Tongue (tissue), 1 donor: ENCODE measurements at regions not wholly inside any gene's neighbourhood (a gene's known extent, or its start where the extent isn't known, plus 50 kb on each side); places are given as distances from the start of the nearest gene placed in this dataset.

Experiments
- DNase-seq: peaks from one replicate; pipeline ENCODE4 v3.0.0-alpha.2; 2015

DNA sequence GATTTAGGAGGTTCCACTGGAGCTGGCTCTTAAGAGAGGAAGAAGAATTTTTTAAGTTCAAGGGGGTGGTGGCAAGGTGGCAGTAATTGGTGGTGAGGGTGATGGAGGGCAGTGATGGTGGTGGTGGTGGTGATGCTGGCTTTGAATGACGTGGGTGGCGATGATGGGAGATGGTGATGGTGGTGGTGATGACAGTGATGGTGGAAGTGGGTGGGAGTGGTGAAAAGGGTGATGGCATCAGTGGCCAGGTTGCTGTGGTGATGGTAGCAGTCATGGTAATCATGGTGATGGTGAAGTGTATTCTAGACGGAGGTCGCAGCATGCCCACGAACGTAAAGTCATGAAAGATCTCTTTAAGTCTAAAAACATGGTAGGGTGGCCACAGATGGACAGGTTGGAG lies 197.3 kb downstream of the PTEN start:
- no peak for DNase-seq

DNA sequence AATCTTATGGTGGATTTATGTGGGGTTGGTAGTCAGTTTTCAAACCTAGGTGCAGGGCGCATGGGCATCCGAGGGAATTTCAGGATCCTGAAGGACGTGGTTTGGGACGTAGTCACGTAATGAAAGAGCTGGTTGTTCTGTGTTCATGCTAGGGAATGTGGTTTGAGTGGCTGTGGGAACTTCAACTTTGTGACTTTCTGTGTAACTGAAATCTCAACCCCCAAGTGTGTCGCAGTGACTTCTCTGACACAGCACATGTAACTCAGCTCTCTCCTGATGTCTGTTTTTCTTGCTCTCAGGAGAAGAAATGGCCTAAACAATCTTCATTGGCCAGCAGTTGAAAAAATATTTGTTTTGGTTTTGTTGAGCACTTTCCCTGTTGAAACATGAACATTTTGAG lies 199.0 kb downstream of the PTEN start:
- no peak for DNase-seq

DNA sequence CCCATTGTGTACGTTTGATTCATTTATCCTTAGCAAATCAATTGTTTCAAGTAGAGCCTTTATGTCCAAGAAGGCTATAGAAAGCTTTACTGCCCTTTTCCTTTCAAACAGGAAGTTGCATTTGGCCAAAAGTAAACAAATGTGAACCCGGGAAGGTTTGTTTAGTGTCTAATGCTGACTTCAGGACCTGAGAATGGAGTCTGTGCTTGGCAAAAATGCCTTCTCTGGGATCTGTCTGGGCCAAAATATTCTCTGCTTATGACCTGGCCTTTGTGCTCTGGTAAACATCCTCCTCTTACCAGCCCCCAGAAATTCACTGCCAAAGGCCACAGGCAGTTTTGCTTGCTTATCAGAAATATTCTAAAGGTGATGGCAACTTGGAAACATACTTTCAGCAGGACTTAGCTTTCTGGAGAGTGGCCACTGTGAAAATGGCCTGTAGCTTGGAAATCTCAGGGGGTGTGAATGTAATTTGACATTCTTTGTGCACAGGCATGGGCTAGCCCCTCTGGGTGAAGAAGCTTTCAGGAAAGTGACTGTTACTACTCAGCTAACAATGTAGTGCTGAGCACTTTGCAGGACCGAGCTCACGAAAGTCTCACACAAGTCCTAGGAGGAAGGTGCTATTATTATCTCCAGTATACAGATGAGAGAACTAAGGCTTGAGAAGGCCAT lies 199.5 kb downstream of the PTEN start:
- peak; percentile 43 for DNase-seq

DNA sequence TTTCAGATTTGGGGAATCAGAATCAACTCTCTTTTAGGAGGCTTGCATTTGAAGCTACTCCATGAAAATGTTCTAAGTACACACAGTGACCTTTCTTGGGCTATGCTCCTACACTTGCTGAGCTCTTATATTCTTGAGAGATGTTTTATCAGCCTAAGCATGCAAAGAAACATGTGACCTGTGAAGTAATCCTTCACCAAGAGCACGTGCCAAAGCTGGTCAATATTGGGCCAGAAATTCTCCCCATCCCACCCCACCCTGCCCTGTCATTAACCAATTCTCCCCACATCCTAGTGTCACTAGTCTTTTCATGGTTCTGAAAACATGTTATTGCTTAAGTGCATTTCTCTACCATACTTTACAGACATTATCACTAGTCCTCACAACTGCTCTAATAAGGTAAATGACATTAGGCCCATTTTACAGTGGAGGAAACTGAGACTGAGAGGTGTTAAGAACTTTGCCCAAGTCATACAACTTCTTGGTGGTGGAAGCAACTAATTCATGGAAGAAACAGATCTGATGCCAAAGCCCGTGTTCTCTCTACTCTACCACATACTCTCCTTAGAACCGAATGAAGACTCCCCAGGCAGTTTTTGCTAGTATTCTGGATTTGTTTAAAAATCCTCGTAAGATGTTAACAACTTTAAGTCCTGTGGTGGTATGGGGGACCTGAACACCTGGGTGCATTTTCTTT lies 200.6 kb downstream of the PTEN start:
- no peak for DNase-seq

DNA sequence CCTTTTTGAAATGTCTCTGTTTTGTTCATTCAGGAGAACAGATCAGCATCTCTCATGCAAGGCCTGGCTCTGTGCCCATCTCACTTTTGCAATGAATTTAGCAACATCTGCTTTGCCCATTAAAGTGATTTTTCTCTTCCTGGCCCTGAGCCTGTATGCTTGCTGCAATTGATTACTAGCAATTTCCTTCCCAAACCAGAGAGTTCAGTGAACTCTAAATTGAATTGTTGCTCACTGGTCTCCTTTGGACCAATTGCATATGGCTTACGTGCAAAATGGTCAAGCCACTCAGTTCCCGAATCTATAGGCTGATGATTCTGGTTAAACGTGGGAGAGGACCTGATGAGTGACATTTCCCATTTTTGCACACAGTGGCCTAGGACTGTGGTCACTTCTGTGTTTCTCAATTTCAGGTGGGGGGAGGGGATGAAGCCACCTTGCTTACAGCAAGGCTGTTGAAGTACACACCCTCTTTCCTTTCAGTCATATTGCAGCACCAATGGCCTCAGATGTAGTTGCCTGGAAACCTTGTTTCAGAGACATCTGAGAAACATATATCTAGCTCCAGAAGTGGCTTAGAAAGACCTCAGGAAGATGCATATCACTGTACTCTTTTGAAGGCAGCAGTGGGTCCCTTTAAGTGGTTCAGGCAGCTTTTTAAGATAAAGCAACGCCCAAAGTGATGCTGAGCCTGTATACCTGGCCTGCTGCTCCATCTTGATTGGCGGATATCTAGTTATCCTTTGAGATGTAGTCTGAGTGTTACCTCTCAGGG lies 201.4 kb downstream of the PTEN start:
- peak; percentile 83 for DNase-seq

DNA sequence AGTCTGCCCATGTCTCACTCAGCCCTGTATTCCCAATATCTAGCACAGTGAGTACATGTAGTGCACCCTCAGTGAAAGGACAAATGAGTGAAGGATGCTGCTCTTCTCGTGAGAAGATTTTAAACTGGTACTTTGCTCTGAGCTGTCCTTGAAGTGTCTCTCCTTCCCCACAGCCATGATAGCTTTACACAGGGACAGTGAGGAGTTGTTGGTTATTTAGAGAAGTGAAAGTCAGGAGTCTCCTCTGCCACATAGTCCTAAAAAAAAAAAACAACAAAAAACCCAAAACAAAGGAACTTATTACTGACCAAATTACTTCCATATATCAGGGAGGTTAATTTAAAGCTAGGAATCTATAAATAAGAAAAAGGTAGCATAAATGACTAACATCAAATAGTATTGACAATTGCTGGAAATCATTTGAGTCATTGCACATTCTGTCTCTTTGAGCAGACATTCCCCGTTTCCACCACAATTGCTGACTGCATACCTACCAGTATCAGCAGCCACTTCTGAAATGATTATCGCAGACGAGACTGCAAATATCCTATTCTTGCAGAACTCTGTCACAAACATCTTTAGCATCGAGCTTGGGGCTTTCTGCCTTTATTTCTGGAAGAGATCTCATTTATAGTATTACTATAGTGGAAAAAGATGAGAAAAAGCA lies 202.1 kb downstream of the PTEN start:
- DNase-seq: no peak

DNA sequence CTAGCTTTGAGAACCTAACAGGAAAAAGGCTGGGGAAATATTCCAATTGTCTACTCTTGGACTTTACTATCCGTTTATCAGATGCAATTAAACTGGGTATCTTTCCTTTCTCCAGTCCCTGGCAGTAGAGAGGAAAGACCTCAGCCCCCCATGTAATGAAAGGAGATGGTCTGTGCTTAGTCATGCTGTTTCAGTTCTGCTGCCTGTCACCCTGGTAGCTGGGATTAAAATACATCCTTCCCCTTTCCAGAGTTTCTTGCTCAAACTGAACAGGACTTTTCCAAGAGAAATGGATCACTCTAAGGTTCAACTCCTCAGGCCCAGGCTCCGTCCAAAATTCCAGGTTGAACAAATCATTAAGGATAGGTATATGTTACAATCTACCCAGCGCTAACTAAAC lies 202.9 kb downstream of the PTEN start:
- no peak for DNase-seq

DNA sequence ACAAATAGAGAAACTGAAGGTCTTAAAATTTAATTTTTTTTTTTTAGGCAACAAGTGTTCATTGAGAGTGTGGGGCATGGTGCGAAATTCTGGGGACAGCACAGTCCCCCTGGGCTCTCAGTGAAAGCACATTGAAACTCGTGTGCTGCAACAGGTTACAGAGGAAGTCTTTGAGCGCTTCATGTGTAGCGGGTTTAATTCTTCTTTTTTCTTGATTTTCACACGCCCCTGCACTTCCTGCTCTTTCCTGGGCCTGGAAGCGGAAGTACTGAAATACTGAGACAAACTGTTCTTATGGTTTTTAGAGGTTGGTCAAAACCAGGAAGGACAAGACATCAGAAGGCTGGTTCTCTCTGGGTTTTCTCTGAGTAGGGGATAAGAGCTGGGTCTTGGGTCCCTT lies 203.5 kb downstream of the PTEN start:
- DNase-seq: no peak

DNA sequence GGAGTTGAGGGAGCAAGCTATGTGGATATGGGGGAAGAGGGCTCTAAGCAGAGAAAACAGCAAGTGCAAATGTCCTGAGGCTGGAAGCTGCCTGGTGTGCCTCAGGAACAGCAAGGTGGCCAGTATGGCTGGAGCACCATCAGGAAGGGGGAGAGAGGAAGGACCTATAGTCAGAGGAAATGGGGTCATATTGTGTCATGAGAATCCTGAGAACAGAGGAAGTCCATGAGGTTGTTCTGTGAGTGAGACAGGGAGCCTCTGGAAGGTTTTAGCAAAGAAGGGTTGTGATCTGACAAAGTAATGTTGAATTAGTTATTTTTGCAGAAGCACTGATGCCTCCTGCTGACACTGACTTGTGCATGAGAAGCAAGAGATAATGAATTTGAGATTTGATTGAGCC lies 204.3 kb downstream of the PTEN start:
- no peak for DNase-seq

DNA sequence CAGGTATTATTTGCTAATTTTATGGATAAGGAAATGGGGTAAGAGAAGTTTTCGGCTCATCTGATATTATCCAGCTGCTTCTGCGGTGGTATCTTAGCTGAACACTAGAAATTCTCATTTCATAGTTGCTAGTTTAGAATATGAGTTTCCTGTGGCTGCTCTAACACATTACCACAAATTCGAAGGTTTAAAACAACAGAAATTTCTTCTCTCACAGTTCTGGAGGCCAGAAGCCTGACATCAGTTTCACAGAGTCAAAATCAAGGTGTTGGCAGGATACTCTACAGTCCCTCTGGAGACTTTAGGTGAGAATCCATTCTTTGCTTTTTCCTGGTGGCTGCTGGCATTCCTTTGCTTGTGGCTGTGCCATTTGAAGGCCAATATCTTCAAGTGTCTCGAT lies 205.9 kb downstream of the PTEN start:
- DNase-seq: no peak

DNA sequence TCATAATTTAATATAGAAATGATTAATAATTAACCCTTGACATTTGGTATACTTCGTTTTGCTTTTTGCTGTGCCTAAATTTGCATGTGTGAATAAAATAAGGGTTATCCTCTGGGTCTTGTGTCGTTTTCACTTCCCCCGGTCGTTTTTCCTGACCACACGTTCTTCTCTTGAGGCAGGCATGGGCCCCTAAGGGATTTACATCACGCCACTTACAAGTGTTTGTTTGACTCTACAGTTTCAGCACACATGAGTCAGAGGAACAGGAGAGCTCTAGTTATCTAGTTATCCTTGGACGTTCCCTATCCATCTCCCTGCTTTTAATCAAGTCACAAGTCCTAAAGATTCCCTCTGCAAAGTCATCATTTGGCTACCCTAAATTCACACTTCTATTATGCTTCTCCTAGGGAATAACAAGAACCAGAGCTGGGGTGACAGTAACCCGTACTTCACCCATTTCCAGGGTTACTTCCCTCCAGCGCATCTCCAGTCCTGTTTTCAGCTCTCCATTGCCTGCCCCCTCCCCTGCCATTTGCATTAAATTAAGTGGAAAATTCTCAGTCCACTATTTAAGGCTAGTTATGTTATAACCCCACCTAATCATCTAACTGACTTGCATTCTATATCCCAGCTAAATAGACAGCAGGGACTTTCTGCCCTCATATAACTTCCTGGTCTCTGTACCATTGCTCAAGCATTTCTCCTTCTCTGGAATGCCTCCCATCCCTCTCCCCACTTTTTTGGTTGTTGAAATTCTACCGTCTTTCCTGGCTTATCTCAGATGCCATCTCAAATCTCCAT lies 206.9 kb downstream of the PTEN start:
- DNase-seq: no peak

DNA sequence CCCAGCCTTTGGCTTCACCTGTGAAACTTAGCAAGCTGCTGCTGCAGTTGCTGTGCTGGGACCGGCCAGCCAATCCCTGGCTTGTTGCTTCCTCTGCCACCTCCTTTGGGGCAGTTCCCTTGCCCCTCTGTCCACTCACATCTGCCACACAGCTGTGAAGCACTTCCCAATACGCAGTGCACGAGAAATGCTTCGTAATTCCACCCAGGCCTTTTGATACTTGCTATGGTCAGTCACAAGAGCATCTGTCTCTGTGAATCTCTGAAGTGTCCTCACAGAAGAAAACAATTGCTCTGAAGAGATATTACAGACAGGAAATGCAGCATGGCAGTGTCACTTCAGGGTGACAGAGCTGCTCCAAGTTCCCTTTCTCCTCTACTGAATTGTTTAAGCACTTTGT lies 208.5 kb downstream of the PTEN start:
- no peak for DNase-seq

DNA sequence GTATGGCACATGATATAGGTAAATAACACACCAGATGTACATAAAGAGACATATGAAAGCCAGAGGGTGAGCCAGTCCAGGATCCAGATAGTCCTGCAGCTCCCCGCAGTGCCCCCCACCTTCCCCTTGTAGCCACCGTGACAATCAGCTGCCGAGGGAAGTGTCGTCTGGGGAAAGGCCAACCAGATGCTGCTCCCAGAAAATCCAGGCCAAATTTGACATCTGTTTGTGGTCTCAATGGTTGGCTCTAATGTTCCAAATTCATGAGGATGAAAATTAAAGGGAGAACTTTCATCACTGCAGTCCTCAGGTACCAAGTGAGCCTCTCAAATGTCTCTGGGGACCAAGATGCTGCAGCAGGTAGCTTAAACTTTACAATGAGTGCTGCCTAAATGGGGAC lies 210.3 kb downstream of the PTEN start:
- DNase-seq: no peak

DNA sequence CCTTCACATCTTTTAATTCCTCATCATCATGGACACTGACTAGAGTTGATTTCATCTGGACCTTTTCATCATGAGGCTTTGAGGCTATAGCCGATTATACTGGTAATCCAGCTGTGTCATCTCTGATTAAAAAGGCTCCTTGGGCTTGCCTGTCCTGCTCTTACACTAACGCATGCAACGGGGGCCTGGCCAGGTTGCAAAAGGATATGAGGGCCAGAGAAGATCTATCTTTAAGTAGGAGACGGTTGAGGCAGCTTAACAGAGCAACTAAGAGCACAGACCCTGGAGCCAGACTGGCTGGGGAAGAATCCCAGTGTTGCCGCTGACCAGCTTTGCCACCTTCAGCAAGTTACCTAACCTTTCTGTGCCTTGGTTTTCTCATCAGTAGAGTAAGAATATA lies 211.5 kb downstream of the PTEN start:
- no peak for DNase-seq

DNA sequence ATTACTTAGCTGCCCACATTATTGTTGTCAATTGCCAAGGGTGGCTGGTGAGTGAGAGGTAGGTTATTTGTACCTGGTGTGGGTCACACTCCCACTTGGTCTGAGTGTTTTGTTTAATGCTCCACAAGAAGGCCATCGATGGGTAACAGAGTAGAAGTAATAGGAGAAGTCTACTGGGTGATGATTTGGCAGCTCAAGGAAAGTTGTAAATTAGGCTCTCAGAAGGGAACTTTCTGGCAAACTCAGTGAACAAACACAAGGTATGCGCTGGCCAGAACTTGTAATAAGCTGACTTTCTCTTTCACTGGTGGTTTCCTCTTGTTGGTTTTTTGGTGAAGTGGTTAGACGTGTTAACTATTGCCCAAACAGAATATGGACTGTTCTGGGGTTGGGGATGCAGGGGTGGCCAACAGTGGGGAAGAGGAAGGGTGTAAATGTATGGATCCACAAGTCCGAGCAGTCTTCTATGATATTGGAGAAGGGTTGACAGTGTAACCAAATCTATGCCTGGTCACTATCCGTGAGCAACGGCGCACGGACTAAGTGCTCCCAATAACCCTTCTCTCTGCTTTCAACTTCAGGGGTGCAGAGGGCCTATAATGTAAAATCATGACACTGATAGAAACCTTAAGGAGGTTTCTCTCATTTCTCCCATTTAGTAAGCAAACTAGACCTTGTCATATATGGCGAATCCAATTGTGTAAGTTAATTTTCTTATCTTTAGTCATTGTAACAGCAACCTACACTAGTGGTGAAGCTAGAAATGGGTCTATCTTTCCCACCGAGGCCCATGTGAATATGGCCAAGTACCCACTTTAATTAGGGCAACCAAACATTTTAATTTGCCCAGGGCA lies 212.8 kb downstream of the PTEN start:
- DNase-seq: no peak

DNA sequence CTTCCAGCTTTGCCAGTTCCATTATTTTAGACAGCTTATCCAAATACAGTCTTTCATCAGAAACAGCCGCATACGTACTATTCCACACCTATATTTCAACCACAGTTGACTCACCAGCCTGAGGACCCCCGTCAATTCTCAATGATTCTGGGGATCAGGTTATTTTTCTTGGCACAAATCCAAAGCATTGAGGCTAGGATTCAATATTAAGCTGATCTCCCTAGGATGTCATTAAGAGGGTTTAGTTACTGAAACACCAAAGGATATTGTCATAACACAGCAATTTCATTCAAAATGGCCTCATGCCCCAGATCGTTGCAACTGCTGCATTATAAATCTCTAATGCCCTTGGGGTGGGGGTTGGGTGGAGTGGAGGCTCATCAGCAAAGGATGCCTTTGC lies 214.6 kb downstream of the PTEN start:
- no peak for DNase-seq

DNA sequence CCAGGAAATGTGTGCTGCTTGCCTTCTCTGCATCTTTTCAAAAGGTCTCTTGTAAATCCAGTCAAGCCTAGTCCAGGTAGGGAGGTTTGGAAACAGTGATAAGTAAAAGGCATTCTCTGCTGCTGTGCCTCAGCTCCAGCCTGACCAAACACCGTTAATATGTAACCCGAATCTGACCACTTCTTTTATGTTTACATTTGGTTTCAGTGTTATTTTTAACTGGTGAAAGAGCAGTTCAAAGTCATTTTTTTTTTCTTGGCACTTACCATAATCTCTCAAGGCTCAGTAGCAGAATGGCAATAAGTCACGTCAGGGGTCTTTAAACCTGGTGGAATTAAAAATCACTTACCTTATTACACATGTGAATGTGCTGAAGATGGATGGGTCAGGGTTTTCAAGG lies 216.8 kb downstream of the PTEN start:
- DNase-seq: no peak

DNA sequence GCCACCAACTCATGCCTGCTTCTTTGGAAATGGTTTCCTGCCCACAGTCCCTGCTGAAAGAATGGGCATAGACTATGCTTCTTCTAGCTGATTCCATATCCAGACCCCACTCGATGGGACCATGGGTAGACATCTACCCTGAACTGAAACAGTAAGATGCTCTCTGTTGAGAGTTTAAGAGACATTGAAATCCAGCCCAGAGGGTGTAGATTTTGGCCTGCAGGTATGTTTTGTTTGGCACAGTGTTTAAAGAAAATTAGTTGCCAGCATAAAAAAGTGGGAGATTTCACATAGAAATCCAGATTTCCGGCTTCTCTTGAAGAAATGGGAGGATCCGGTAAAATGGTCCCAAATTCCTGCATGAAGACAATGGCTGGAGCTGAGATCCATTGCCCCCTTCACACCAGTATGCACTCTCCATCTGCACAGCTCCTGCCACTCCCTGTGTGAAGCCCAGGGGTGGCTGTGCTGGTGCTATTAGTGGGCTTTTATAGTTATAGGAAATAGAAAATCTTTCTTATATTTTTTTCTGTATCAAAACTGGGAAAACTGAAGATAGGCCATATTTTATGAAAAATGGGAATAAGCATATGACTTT lies 218.1 kb downstream of the PTEN start:
- no peak for DNase-seq

DNA sequence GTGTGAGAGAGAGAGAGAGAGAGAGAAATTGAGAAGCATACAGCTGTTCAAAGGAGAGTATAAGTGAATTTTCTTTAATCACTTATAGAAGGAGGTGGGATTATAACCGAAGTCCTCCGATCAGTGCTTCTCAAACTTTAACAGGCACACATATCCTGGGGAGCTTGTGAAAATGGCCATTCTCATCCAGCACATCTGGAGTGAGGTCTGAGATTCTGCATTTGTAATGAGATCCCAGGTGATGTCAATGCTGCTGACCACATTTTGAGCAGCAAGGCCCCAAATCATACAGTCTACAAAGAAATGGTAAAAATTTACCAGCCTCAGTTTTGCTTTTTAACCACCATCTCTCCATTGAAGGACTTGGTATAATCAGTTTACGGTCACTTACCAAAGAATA lies 219.0 kb downstream of the PTEN start:
- no peak for DNase-seq

DNA sequence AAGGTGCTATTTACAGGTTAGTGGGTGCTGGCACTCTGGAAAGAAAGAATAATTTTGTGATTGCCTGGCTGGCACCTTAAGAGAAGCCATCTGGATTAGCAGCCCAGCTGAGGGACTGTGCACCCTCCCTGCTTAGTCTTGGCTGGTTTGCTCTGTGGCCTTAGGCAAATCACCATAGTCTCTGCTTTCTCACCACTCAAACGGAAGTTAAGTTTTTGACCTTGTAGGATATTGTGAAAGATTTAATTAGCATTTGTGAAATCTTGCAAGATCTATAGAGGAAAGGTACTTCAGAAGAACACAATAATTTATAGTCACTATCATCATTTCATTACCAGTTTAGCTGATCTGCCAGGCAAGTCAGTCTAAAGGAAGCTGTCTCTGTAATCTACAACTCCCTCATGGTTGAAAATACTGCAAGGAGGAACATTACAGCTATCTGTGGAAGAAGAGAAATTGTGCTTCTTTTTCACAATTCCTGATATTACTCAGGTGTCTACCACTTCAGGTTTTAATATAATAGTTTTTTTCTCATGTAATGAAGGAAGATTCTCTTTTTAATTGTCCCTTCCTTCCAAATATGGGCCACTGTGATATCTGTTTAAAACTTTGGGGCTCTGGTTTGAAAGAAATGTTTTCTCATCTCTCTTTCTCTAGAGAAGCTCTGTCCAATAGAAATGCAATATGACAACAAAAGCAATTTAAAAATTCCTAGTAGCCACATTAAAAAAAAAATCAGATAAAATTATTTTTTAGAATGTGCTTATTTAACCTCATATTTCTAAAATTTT lies 219.6 kb downstream of the PTEN start:
- no peak for DNase-seq
